ENCODE measurements at regions not wholly inside any gene's neighbourhood (a gene's known extent, or its start where the extent isn't known, plus 50 kb on each side); places are given as distances from the start of the nearest gene placed in this dataset.
A peak's percentile ranks its signal among the peaks of the same experiment; 100 is the strongest.

- H3K27ac ChIP-seq, result no peak overlapping the region
- no peak overlapping the region for H3K4me3 ChIP-seq
- H3K4me1 ChIP-seq, result peaks cover 0 to 6% (median 0%) of the 10 kb centered on the region in 4 donors
- no peaks in the 10 kb centered on the region for H3K36me3 ChIP-seq
- no peak for DNase-seq
- H3K9me3 ChIP-seq, result no peaks in the 10 kb centered on the region
- H3K27me3 ChIP-seq, result no peaks in the 10 kb centered on the region
- TF ChIP-seq CTCF (IDR thresholded peaks at IDR 0.05), result no peak
- no peak for TF ChIP-seq POLR2A (IDR thresholded peaks at IDR 0.05)
Measured at GRCh38 chr18:22844628-22845027, 88.5 kb upstream of the RBBP8 start.

DNA sequence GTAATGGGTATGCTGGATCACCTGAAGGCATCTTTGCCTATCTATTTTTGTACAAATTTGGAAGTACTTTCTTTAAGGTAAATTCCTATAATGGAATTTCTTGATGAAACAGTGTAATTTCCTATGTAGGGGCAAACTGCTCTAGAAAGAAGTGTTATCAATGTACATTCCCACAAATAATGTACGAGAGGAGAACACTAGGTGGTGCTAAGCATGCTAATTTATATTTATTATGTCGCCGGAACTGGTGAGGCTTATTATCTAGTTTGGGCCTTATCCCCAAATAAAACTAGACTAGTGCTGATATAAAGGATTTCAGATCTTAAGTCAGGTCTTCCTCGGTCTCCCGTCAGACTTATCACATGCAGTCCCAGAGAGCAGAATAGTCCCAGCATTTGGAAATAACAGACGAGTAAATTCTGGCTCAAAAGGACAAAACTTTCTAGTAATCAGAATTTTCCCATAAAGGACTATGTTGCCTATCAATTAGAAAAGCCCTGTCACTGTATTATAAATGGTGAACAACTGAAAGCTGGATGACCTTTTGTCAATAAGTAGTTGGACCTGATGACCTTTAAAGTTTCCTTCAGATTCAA is 86.9 kb upstream of the RBBP8 start:
- no peaks in the 10 kb centered on the region for H3K9me3 ChIP-seq
- no peak overlapping the region for H3K4me3 ChIP-seq
- H3K36me3 ChIP-seq, result no peaks in the 10 kb centered on the region
- H3K27me3 ChIP-seq, result no peaks in the 10 kb centered on the region
- H3K4me1 ChIP-seq, result no peaks in the 10 kb centered on the region
- DNase-seq, result no peak
- TF ChIP-seq POLR2A (IDR thresholded peaks at IDR 0.05) (no peak), CTCF (IDR thresholded peaks at IDR 0.05) (peak in 4 of 6 experiments; percentile 29 to 57 (median 48))
- H3K27ac ChIP-seq, result no peak overlapping the region

DNA sequence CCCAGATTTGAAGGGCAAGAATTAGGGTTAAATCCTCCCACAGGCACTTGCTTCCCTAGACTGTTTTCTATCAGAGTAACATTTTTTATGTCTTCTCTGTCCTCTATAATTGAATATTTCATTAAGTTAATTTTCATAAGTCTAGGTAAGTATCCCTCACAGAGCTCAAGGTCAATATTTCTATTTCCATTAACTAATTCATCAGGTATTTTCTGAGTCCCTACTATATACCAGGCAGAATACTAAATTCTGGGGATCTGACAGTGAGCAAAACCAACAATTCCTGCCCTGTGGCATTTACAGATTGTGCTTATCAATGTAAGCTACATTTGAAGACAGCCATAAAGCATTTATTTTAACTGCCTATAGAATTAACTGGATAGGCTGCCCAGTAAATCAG is 86.4 kb upstream of the RBBP8 start:
- Histone ChIP-seq H3K27me3 (no peaks in the 10 kb centered on the region), H3K4me1 (no peaks in the 10 kb centered on the region), H3K9me3 (no peaks in the 10 kb centered on the region), H3K4me3 (no peak overlapping the region), H3K27ac (no peak overlapping the region), H3K36me3 (no peaks in the 10 kb centered on the region)
- TF ChIP-seq POLR2A (IDR thresholded peaks at IDR 0.05), result no peak
- no peak for TF ChIP-seq CTCF (IDR thresholded peaks at IDR 0.05)
- DNase-seq, result no peak

GRCh38 chr18:22847392-22847791 is 85.7 kb upstream of the RBBP8 start:
- TF ChIP-seq POLR2A (IDR thresholded peaks at IDR 0.05) (no peak), CTCF (IDR thresholded peaks at IDR 0.05) (no peak)
- Histone ChIP-seq H3K27ac (no peak overlapping the region), H3K36me3 (no peaks in the 10 kb centered on the region), H3K4me1 (no peaks in the 10 kb centered on the region), H3K4me3 (no peak overlapping the region), H3K9me3 (no peaks in the 10 kb centered on the region), H3K27me3 (no peaks in the 10 kb centered on the region)
- DNase-seq, result no peak

- no peak for TF ChIP-seq POLR2A (IDR thresholded peaks at IDR 0.05)
- no peak for TF ChIP-seq CTCF (IDR thresholded peaks at IDR 0.05)
- no peaks in the 10 kb centered on the region for H3K36me3 ChIP-seq
- no peaks in the 10 kb centered on the region for H3K27me3 ChIP-seq
- no peak overlapping the region for H3K27ac ChIP-seq
- no peaks in the 10 kb centered on the region for H3K9me3 ChIP-seq
- H3K4me1 ChIP-seq, result no peaks in the 10 kb centered on the region
- no peak for DNase-seq
- H3K4me3 ChIP-seq, result no peak overlapping the region
Measured at GRCh38 chr18:22847867-22848451, 85.2 kb upstream of the RBBP8 start.

All from Peyer's patch (tissue), 4 donors.